IMR-90 (cell line): ENCODE measurements at regions not wholly inside any gene's neighbourhood (a gene's known extent, or its start where the extent isn't known, plus 50 kb on each side); places are given as distances from the start of the nearest gene placed in this dataset.

Experiments used
- ATAC-seq: fragments of 200-7000 bp; cut with Tn5 transposase; 2 replicates; pipeline ENCODE4 v1.9.1; 2020; ENCODE audit warnings: low read depth, mild to moderate bottlenecking, moderate library complexity
- BruUV-seq: library from RNA; stranded (reverse); fragments of 400-500 nt; replicated peaks from 2 replicates; lab custom pipeline; 2021; lab: Mats Ljungman, UMichigan
- CTCF ChIA-PET: fragments of 300-600 bp; formaldehyde crosslinking; extraction: SDS; loops from one replicate; lab custom pipeline; 2021; ENCODE audit warnings: antibody characterized with exemption; lab: Yijun Ruan, JAX
- POLR2A ChIA-PET: fragments of 300-600 bp; sonication (Branson Sonifier 250); formaldehyde crosslinking; loops from one replicate; lab custom pipeline; 2022; ENCODE audit warnings: antibody characterized with exemption; ENCODE audit not compliant: unreplicated experiment; lab: Charles Lee
- DNase-seq: peaks from one replicate; pipeline ENCODE4 v3.0.0; 2013
- H2AFZ ChIP-seq: replicated peaks from 2 replicates; pipeline ENCODE3; 2013; ENCODE audit warnings: low read length, mild to moderate bottlenecking; ENCODE audit not compliant: poor library complexity
- H2AK5ac ChIP-seq: 2 replicates; pipeline ENCODE4 v1.6.1; 2013; ENCODE audit warnings: low read depth, low read length, inconsistent platforms
- H2AK9ac ChIP-seq: replicated peaks from 2 replicates; pipeline ENCODE3; 2013; ENCODE audit warnings: mild to moderate bottlenecking, low read depth, low read length, moderate library complexity; ENCODE audit not compliant: poor library complexity
- H2BK120ac ChIP-seq: 2 replicates; pipeline ENCODE4 v1.6.1; 2013; ENCODE audit warnings: low read depth, low read length, inconsistent platforms
- H2BK15ac ChIP-seq: 3 replicates; pipeline ENCODE4 v1.6.1; 2013; ENCODE audit warnings: low read depth, low read length, inconsistent platforms
- H2BK20ac ChIP-seq: 2 replicates; pipeline ENCODE4 v1.6.1; 2013; ENCODE audit warnings: low read depth, mild to moderate bottlenecking, inconsistent platforms, low read length, moderate library complexity
- H2BK5ac ChIP-seq: 2 replicates; pipeline ENCODE4 v1.6.1; 2013; ENCODE audit warnings: mild to moderate bottlenecking, low read depth, low read length, inconsistent platforms; ENCODE audit not compliant: poor library complexity, severe bottlenecking
- H3K14ac ChIP-seq: replicated peaks from 2 replicates; pipeline ENCODE4 v1.6.1; 2013; ENCODE audit warnings: low read depth, low read length, inconsistent platforms
- H3K18ac ChIP-seq: 2 replicates; pipeline ENCODE4 v1.6.1; 2013; ENCODE audit warnings: low read depth, low read length, control low read depth
- H3K23ac ChIP-seq: 2 replicates; pipeline ENCODE4 v1.6.1; 2013; ENCODE audit warnings: low read depth, low read length, inconsistent platforms
- H3K27ac ChIP-seq: 2 replicates; pipeline ENCODE4 v1.5.1; 2013; ENCODE audit warnings: mild to moderate bottlenecking, control low read depth, low read length; ENCODE audit not compliant: insufficient read depth
- H3K27me3 ChIP-seq: 2 replicates; pipeline ENCODE4 v1.6.1; 2013; ENCODE audit warnings: low read length; ENCODE audit not compliant: control insufficient read depth, insufficient read depth
- H3K36me3 ChIP-seq: 2 replicates; pipeline ENCODE4 v1.6.1; 2013; ENCODE audit warnings: low read length, mixed read lengths; ENCODE audit not compliant: control insufficient read depth, insufficient read depth
- H3K4ac ChIP-seq: 2 replicates; pipeline ENCODE4 v1.6.1; 2013; ENCODE audit warnings: low read depth, low read length, inconsistent platforms
- H3K4me1 ChIP-seq: 2 replicates; pipeline ENCODE4 v1.6.1; 2013; ENCODE audit warnings: low read length, mixed read lengths; ENCODE audit not compliant: control insufficient read depth, insufficient read depth
- H3K4me2 ChIP-seq: 2 replicates; pipeline ENCODE4 v1.6.1; 2013; ENCODE audit warnings: low read depth, mild to moderate bottlenecking, control low read depth, low read length, moderate library complexity
- H3K4me3 ChIP-seq: 2 replicates; pipeline ENCODE4 v1.5.1; 2013; ENCODE audit warnings: low read depth, mild to moderate bottlenecking, control low read depth, low read length, moderate library complexity; ENCODE audit not compliant: insufficient read depth
- H3K56ac ChIP-seq: 2 replicates; pipeline ENCODE4 v1.6.1; 2013; ENCODE audit warnings: low read length, inconsistent platforms; ENCODE audit not compliant: insufficient read depth; ENCODE audit errors: extremely low read depth
- H3K79me1 ChIP-seq, 2 experiments: 2 replicates each; pipeline ENCODE4 v1.6.1; 2013; ENCODE audit warnings: low read length in 2 of 2, inconsistent platforms in 1 of 2, low read depth in 1 of 2
- H3K9ac ChIP-seq: 2 replicates; pipeline ENCODE4 v1.6.1; 2013; ENCODE audit warnings: low read depth, low read length, control low read depth
- H3K9me1 ChIP-seq: 2 replicates; pipeline ENCODE4 v1.6.1; 2013; ENCODE audit warnings: low read length, inconsistent platforms; ENCODE audit not compliant: insufficient read depth
- H3K9me3 ChIP-seq: 2 replicates; pipeline ENCODE4 v1.6.1; 2013; ENCODE audit warnings: low read length; ENCODE audit not compliant: control insufficient read depth, insufficient read depth
- H4K20me1 ChIP-seq: 2 replicates; pipeline ENCODE4 v1.6.1; 2013; ENCODE audit warnings: low read length, inconsistent platforms; ENCODE audit not compliant: insufficient read depth
- H4K5ac ChIP-seq: 2 replicates; pipeline ENCODE4 v1.6.1; 2013; ENCODE audit warnings: mild to moderate bottlenecking, low read depth, low read length, control low read depth
- H4K8ac ChIP-seq, 2 experiments: 2 replicates each; pipeline ENCODE4 v1.6.1; 2013; ENCODE audit warnings: low read depth in 2 of 2, low read length in 2 of 2, control low read depth in 1 of 2, inconsistent platforms in 1 of 2
- H4K91ac ChIP-seq: 2 replicates; pipeline ENCODE4 v1.6.1; 2013; ENCODE audit warnings: low read depth, low read length, inconsistent platforms; ENCODE audit not compliant: insufficient read depth
- CEBPB ChIP-seq: IDR thresholded peaks from 2 replicates; pipeline ENCODE4 v1.6.1; 2012; ENCODE audit warnings: low read depth, low read length, improper control_type of control experiment
- FOS ChIP-seq: fragments of 150-350 bp; IDR thresholded peaks from 2 replicates; pipeline ENCODE4 v1.6.1; 2016; ENCODE audit warnings: low read depth, low read length
- MAZ ChIP-seq: IDR thresholded peaks from 2 replicates; pipeline ENCODE4 v1.6.1; 2012; ENCODE audit warnings: low read depth, mild to moderate bottlenecking, low read length, improper control_type of control experiment, moderate library complexity, borderline replicate concordance
- NFE2L2 ChIP-seq: fragments of 150-350 bp; IDR thresholded peaks from 2 replicates; pipeline ENCODE4 v1.6.1; 2016; ENCODE audit warnings: low read depth, mild to moderate bottlenecking, low read length
- POLR2A ChIP-seq: IDR thresholded peaks from 2 replicates; pipeline ENCODE4 v1.6.1; 2012; ENCODE audit warnings: mild to moderate bottlenecking, low read depth, low read length
- RFX5 ChIP-seq: IDR thresholded peaks from 2 replicates; pipeline ENCODE4 v1.8.0; 2012; ENCODE audit warnings: low read depth, mild to moderate bottlenecking, low read length, moderate library complexity
- SMC3 ChIP-seq: fragments of 150-350 bp; IDR thresholded peaks from 2 replicates; pipeline ENCODE4 v1.6.1; 2016; ENCODE audit warnings: low read depth, mild to moderate bottlenecking, antibody characterized with exemption, low read length, moderate library complexity
- WGBS, 2 experiments: methylation state at CpG; one replicate each; pipeline versions ENCODE4 v1.1.5 to v1.1.7; 2013; ENCODE audit warnings: missing lambda C conversion rate in 2 of 2; ENCODE audit not compliant: insufficient read length in 1 of 2; ENCODE audit errors: extremely low coverage in 2 of 2; 5-methylcytosine and 5-hydroxymethylcytosine counted together
- dilution Hi-C: fragments of 300-500 bp; cut with HindIII; formaldehyde crosslinking; loops from one replicate; pipeline ENCODE4 v1.14.3; 2018; ENCODE audit warnings: low sequenced_read_pairs; ENCODE audit not compliant: unreplicated experiment
- in situ Hi-C: fragments of 300-500 bp; cut with MboI; formaldehyde crosslinking; loops from 3 replicates; pipeline ENCODE4 v1.14.3; 2019; ENCODE audit warnings: low sequenced_read_pairs, inconsistent platforms, mixed read lengths
- intact Hi-C: fragments of 100-400 bp; cut with micrococcal nuclease; formaldehyde crosslinking; loops from 2 replicates; pipeline ENCODE4 v1.10.0; 2022
- TF ChIP-seq, protein P1 (sequence below): fragments of 150-350 bp; IDR thresholded peaks from 2 replicates; pipeline ENCODE4 v1.6.1; 2017; ENCODE audit warnings: mild to moderate bottlenecking, antibody characterized with exemption, low read length, low read depth
- TF ChIP-seq, protein P2 (sequence below): conservative IDR thresholded peaks from 2 replicates; pipeline ENCODE4 v1.5.1; 2012; ENCODE audit warnings: mild to moderate bottlenecking, low read depth, low read length, improper control_type of control experiment
- TF ChIP-seq, protein P3 (sequence below): fragments of 150-350 bp; IDR thresholded peaks from 2 replicates; pipeline ENCODE4 v1.6.1; 2016; ENCODE audit warnings: low read depth, mild to moderate bottlenecking, low read length, moderate library complexity, borderline replicate concordance

DNA sequence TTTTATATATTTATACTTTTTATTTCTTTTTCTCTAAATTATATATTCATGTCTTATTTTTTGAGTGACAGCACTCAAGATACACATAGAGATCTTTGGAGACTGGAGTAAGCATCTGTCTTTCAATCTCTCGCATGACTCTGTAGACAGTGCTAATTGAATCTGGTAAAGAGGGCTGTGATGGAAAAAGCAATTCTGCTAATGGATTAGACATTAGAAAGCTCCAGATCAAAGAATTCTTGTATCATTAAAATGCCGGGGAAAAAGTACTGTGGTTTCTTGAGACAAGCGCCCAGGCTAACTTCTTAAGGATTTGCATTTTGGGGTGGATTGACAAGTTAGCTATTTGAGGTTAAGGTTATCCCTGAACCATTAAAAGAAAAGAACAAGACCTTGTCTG, 383.1 kb upstream of the TNP1 start:
- H2BK5ac ChIP-seq = no peak overlapping the region
- no peak overlapping the region for H3K4me3 ChIP-seq
- no peak overlapping the region for H3K14ac ChIP-seq
- no peak overlapping the region for H3K4me2 ChIP-seq
- no peaks in the 10 kb centered on the region for H3K9me3 ChIP-seq
- H3K18ac ChIP-seq = peak overlapping the region; percentile 87
- H3K4me1 ChIP-seq = peaks cover 11% of the 10 kb centered on the region
- ChIA-PET CTCF (interaction anchor here (0.8 to 0.9 kb wide), 2 partner anchors 12 to 139 kb away, joined by 3 read pairs; no protein-coding TSS in a partner anchor), POLR2A (no interaction called here)
- intact Hi-C loops = no loop called here
- no peak overlapping the region; the same call in 1 of the 2 replicates for H3K4ac ChIP-seq
- peak overlapping the region; percentile 67 to 87; a peak in 2 of 4 replicates for H4K8ac ChIP-seq
- no peaks in the 10 kb centered on the region for H3K36me3 ChIP-seq
- H4K5ac ChIP-seq = no peak overlapping the region; the same call in 1 of the 2 replicates
- no peak overlapping the region for H3K23ac ChIP-seq
- no peak overlapping the region; the same call in 1 of the 2 replicates for H4K91ac ChIP-seq
- no peak overlapping the region for H2AFZ ChIP-seq
- DNase-seq (no peak), ATAC-seq (no peak)
- no CpG with 5 or more reads among the region's 3 CpGs for WGBS, 2 experiments
- H2AK5ac ChIP-seq = peak overlapping the region; percentile 99; the same call in 1 of the 2 replicates
- no peak overlapping the region for H3K9ac ChIP-seq
- BruUV-seq = no TSS peak
- H4K20me1 ChIP-seq = no peaks in the 10 kb centered on the region
- H2BK15ac ChIP-seq = peak overlapping the region; percentile 82; the same call in 2 of the 3 replicates
- peaks cover 11% of the 10 kb centered on the region for H3K9me1 ChIP-seq
- peaks cover 8 to 18% of the 10 kb centered on the region in 2 experiments; a peak in 3 of 4 replicates for H3K79me1 ChIP-seq
- H3K27me3 ChIP-seq = no peaks in the 10 kb centered on the region
- H2BK20ac ChIP-seq = peak overlapping the region; percentile 74; the same call in 1 of the 2 replicates
- no peak overlapping the region; the same call in 1 of the 2 replicates for H3K27ac ChIP-seq
- H2BK120ac ChIP-seq = peak overlapping the region; percentile 78
- dilution Hi-C loops = no loop called here
- TF ChIP-seq, protein P1, sequence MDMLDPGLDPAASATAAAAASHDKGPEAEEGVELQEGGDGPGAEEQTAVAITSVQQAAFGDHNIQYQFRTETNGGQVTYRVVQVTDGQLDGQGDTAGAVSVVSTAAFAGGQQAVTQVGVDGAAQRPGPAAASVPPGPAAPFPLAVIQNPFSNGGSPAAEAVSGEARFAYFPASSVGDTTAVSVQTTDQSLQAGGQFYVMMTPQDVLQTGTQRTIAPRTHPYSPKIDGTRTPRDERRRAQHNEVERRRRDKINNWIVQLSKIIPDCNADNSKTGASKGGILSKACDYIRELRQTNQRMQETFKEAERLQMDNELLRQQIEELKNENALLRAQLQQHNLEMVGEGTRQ = no peak
- no peak for TF ChIP-seq RFX5
- TF ChIP-seq, protein P2, sequence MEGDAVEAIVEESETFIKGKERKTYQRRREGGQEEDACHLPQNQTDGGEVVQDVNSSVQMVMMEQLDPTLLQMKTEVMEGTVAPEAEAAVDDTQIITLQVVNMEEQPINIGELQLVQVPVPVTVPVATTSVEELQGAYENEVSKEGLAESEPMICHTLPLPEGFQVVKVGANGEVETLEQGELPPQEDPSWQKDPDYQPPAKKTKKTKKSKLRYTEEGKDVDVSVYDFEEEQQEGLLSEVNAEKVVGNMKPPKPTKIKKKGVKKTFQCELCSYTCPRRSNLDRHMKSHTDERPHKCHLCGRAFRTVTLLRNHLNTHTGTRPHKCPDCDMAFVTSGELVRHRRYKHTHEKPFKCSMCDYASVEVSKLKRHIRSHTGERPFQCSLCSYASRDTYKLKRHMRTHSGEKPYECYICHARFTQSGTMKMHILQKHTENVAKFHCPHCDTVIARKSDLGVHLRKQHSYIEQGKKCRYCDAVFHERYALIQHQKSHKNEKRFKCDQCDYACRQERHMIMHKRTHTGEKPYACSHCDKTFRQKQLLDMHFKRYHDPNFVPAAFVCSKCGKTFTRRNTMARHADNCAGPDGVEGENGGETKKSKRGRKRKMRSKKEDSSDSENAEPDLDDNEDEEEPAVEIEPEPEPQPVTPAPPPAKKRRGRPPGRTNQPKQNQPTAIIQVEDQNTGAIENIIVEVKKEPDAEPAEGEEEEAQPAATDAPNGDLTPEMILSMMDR = no peak
- TF ChIP-seq, protein P3, sequence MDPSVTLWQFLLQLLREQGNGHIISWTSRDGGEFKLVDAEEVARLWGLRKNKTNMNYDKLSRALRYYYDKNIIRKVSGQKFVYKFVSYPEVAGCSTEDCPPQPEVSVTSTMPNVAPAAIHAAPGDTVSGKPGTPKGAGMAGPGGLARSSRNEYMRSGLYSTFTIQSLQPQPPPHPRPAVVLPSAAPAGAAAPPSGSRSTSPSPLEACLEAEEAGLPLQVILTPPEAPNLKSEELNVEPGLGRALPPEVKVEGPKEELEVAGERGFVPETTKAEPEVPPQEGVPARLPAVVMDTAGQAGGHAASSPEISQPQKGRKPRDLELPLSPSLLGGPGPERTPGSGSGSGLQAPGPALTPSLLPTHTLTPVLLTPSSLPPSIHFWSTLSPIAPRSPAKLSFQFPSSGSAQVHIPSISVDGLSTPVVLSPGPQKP = no peak
- TF ChIP-seq FOS = no peak
- TF ChIP-seq MAZ = no peak
- no peak for TF ChIP-seq NFE2L2
- no peak for TF ChIP-seq CEBPB
- TF ChIP-seq POLR2A = no peak
- TF ChIP-seq SMC3 = no peak
- H3K56ac ChIP-seq = no peak overlapping the region; the same call in 1 of the 2 replicates
- H2AK9ac ChIP-seq = no peak overlapping the region
- in situ Hi-C loops = no loop called here
